ENCODE measurements at regions not wholly inside any gene's neighbourhood (a gene's known extent, or its start where the extent isn't known, plus 50 kb on each side); places are given as distances from the start of the nearest gene placed in this dataset.

- H3K4me3 ChIP-seq (ENCODE audit: control insufficient read depth, low read depth, low read length): no peak overlapping the region
- TF ChIP-seq CTCF (IDR thresholded peaks at IDR 0.05; ENCODE audit: control insufficient read depth, insufficient read depth, low read depth, low read length, missing control alignments): no peak
- no peak for DNase-seq (ENCODE audit: low read depth)
Measured at GRCh38 chr6:783966-784735, 91.2 kb upstream of the EXOC2 start.

- TF ChIP-seq CTCF (IDR thresholded peaks at IDR 0.05; ENCODE audit: control insufficient read depth, insufficient read depth, low read depth, low read length, missing control alignments): no peak
- H3K4me3 ChIP-seq (ENCODE audit: control insufficient read depth, low read depth, low read length): no peak overlapping the region
- DNase-seq (ENCODE audit: low read depth): no peak
Measured at GRCh38 chr6:782141-782540, 89.2 kb upstream of the EXOC2 start.

- no peak for TF ChIP-seq CTCF (IDR thresholded peaks at IDR 0.05; ENCODE audit: control insufficient read depth, insufficient read depth, low read depth, low read length, missing control alignments)
- no peak overlapping the region for H3K4me3 ChIP-seq (ENCODE audit: control insufficient read depth, low read depth, low read length)
- no peak for DNase-seq (ENCODE audit: low read depth)
Measured at GRCh38 chr6:781350-781961, 88.5 kb upstream of the EXOC2 start.

- no peak overlapping the region for H3K4me3 ChIP-seq (ENCODE audit: control insufficient read depth, low read depth, low read length)
- no peak for TF ChIP-seq CTCF (IDR thresholded peaks at IDR 0.05; ENCODE audit: control insufficient read depth, insufficient read depth, low read depth, low read length, missing control alignments)
- no peak for DNase-seq (ENCODE audit: low read depth)
Measured at GRCh38 chr6:780706-781105, 87.8 kb upstream of the EXOC2 start.

- TF ChIP-seq CTCF (IDR thresholded peaks at IDR 0.05; ENCODE audit: control insufficient read depth, insufficient read depth, low read depth, low read length, missing control alignments): no peak
- H3K4me3 ChIP-seq (ENCODE audit: control insufficient read depth, low read depth, low read length): no peak overlapping the region
- no peak for DNase-seq (ENCODE audit: low read depth)
Measured at GRCh38 chr6:776951-777350, 84.0 kb upstream of the EXOC2 start.

GRCh38 chr6:776528-776931, 83.6 kb upstream of the EXOC2 start:
- no peak for TF ChIP-seq CTCF (IDR thresholded peaks at IDR 0.05; ENCODE audit: control insufficient read depth, insufficient read depth, low read depth, low read length, missing control alignments)
- no peak for DNase-seq (ENCODE audit: low read depth)
- no peak overlapping the region for H3K4me3 ChIP-seq (ENCODE audit: control insufficient read depth, low read depth, low read length)
